GM18867 (cell line): ENCODE measurements at regions not wholly inside any gene's neighbourhood (a gene's known extent, or its start where the extent isn't known, plus 50 kb on each side); places are given as distances from the start of the nearest gene placed in this dataset.

ENCODE experiments used
- ATAC-seq: cut with Tn5 transposase; IDR thresholded peaks from one replicate; pipeline ENCODE4 v1.9.1; 2021; ENCODE audit warnings: mild to moderate bottlenecking, moderate library complexity; ENCODE audit not compliant: unreplicated experiment

GRCh38 chr4:182973511-182973911 lies 56.3 kb upstream of the DCTD start:
- no peak for ATAC-seq

DNA sequence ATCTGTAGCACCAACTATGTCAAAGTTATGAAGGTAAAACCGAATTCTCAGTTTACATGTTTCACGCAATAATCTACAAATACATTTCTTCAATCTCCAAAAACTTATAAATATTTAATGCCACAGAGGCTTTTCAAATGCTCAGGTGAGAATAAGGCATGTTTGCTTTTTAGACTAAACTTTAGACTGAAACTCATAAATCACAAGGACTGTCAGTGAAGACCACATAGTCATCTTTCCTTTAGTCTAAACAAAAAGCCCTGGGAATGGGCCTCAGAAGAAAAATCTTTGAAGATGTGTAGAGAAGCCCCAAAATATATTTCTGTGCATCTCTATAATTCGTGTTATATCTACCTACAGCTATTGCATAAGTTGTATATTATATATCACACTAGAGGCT lies 54.5 kb upstream of the DCTD start:
- no peak for ATAC-seq

- ATAC-seq = no peak
Observed at GRCh38 chr4:182969651-182970279, 52.6 kb upstream of the DCTD start.

DNA sequence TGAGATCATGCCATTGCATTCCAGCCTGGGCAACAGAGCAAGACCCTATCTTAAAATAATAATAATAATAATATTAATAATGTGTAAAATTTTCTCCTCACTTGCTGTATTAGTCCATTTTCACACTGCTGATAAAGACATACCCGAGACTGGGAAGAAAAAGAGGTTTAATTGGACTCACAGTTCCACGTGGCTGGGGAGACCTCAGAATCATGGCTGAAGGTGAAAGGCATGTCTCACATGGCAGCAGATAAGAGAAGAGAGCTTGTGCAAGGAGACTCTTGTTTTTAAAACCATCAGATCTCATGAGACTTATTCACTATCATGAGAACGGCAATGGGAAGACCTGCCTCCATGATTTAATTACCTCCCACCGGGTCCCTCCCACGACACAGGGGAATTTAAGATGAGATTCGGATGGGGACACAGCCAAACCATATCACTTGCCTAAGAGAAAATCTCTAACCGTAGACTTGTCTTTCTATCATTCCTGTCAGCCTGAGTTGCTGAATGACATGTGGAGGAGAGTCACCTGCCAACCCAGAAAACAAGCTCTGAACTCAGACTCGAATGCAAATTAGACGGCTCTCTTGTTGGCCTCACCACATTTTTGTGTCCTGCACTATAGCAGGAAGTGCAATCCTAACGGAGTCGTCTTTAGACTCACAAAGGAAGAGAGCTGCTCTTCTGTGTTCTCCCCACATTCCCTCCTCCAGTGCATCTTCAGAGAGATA lies 51.9 kb upstream of the DCTD start:
- no peak for ATAC-seq

GRCh38 chr4:182967403-182967802 lies 50.2 kb upstream of the DCTD start:
- ATAC-seq = no peak
